ENCODE measurements at regions not wholly inside any gene's neighbourhood (a gene's known extent, or its start where the extent isn't known, plus 50 kb on each side); places are given as distances from the start of the nearest gene placed in this dataset.

DNA sequence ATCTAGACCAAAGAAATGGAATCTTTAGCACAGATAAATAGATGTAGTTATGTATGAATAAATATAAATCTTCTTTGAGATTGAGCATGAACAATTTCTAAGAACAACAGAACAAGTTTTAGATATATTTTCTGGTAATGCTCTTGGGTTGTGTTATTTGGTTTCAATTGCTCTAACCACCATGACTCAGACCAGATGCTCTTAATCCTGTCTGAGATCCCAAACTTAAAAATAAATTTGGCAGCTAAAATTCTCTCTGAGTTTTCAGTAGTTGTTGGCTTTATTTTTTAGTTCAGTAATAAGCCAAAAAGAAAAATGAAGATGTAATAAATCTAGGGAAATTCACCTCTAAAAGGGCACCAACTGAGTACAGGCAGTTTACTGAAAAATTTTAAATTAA lies 1693.4 kb downstream of the NCAM2 start:
- no peak overlapping the region for H3K27ac ChIP-seq (ENCODE audit: low read length)
- intact Hi-C loops (cut with micrococcal nuclease; ENCODE audit: unreplicated experiment): no loop called here
- DNase-seq (ENCODE audit: low read depth, low spot score) (no peak), ATAC-seq (no peak)
- no peaks in the 10 kb centered on the region for H3K4me1 ChIP-seq (ENCODE audit: control insufficient read depth, insufficient read depth, low read length)
- ChIA-PET POLR2A (no interaction called here), CTCF (no interaction called here)
- no peaks in the 10 kb centered on the region for H3K27me3 ChIP-seq (ENCODE audit: control insufficient read depth, insufficient read depth, low read length)
- H3K36me3 ChIP-seq (ENCODE audit: control insufficient read depth, insufficient read depth, low read length): no peaks in the 10 kb centered on the region
- TF ChIP-seq, protein P1, sequence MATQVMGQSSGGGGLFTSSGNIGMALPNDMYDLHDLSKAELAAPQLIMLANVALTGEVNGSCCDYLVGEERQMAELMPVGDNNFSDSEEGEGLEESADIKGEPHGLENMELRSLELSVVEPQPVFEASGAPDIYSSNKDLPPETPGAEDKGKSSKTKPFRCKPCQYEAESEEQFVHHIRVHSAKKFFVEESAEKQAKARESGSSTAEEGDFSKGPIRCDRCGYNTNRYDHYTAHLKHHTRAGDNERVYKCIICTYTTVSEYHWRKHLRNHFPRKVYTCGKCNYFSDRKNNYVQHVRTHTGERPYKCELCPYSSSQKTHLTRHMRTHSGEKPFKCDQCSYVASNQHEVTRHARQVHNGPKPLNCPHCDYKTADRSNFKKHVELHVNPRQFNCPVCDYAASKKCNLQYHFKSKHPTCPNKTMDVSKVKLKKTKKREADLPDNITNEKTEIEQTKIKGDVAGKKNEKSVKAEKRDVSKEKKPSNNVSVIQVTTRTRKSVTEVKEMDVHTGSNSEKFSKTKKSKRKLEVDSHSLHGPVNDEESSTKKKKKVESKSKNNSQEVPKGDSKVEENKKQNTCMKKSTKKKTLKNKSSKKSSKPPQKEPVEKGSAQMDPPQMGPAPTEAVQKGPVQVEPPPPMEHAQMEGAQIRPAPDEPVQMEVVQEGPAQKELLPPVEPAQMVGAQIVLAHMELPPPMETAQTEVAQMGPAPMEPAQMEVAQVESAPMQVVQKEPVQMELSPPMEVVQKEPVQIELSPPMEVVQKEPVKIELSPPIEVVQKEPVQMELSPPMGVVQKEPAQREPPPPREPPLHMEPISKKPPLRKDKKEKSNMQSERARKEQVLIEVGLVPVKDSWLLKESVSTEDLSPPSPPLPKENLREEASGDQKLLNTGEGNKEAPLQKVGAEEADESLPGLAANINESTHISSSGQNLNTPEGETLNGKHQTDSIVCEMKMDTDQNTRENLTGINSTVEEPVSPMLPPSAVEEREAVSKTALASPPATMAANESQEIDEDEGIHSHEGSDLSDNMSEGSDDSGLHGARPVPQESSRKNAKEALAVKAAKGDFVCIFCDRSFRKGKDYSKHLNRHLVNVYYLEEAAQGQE (IDR thresholded peaks at IDR 0.05; ENCODE audit: insufficient read depth in 1 of 2, low read depth in 2 of 2, low read length in 1 of 2): no peak
- TF ChIP-seq, protein P2, sequence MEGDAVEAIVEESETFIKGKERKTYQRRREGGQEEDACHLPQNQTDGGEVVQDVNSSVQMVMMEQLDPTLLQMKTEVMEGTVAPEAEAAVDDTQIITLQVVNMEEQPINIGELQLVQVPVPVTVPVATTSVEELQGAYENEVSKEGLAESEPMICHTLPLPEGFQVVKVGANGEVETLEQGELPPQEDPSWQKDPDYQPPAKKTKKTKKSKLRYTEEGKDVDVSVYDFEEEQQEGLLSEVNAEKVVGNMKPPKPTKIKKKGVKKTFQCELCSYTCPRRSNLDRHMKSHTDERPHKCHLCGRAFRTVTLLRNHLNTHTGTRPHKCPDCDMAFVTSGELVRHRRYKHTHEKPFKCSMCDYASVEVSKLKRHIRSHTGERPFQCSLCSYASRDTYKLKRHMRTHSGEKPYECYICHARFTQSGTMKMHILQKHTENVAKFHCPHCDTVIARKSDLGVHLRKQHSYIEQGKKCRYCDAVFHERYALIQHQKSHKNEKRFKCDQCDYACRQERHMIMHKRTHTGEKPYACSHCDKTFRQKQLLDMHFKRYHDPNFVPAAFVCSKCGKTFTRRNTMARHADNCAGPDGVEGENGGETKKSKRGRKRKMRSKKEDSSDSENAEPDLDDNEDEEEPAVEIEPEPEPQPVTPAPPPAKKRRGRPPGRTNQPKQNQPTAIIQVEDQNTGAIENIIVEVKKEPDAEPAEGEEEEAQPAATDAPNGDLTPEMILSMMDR (IDR thresholded peaks at IDR 0.05): no peak
- TF ChIP-seq POLR2AphosphoS5 (IDR thresholded peaks at IDR 0.05; ENCODE audit: low read depth, low read length): no peak
- no peak for TF ChIP-seq TCF7L2 (IDR thresholded peaks at IDR 0.05; ENCODE audit: low read depth, low read length)
- TF ChIP-seq SIN3A (IDR thresholded peaks at IDR 0.05; ENCODE audit: borderline replicate concordance, insufficient read depth, low read depth, low read length): no peak
- no peaks in the 10 kb centered on the region for H3K9me3 ChIP-seq (ENCODE audit: control insufficient read depth, insufficient read depth, low read depth, low read length)
- in situ Hi-C loops (cut with HindIII; ENCODE audit: low pct_unique_long_range_greater_than_20kb, low sequenced_read_pairs): no loop called here
- no peak overlapping the region for H3K4me3 ChIP-seq (ENCODE audit: low read depth in 2 of 2, low read length in 2 of 2)
- no TSS peak for BruUV-seq (replicated peaks)

DNA sequence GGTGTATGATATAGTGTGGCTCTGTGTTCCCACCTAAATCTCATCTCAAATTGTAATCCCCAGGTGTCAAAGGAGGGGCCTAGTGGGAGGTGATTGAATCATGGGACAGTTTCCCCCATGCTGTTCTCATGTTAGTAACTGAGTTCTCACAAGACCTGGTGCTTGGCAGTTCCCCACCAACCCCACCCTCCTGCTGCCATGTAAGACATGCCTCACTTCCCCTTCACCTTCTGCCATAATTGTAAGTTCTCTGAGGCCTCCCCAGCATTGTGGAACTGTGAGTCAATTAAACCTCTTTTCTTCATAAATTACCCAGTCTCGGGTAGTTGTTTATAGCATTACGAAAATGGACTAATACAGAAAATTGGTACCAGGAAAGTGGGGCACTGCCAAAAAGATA lies 1705.3 kb downstream of the NCAM2 start:
- no TSS peak for BruUV-seq (replicated peaks)
- in situ Hi-C loops (cut with HindIII; ENCODE audit: low pct_unique_long_range_greater_than_20kb, low sequenced_read_pairs): no loop called here
- TF ChIP-seq POLR2AphosphoS5 (IDR thresholded peaks at IDR 0.05; ENCODE audit: low read depth, low read length) (no peak), SIN3A (IDR thresholded peaks at IDR 0.05; ENCODE audit: borderline replicate concordance, insufficient read depth, low read depth, low read length) (no peak), TCF7L2 (IDR thresholded peaks at IDR 0.05; ENCODE audit: low read depth, low read length) (no peak)
- TF ChIP-seq, protein P1 (IDR thresholded peaks at IDR 0.05; ENCODE audit: insufficient read depth in 1 of 2, low read depth in 2 of 2, low read length in 1 of 2): no peak
- TF ChIP-seq, protein P2 (IDR thresholded peaks at IDR 0.05): no peak

More for the DNA sequence above, 1705.3 kb downstream of the NCAM2 start:
- H3K9me3 ChIP-seq (ENCODE audit: control insufficient read depth, insufficient read depth, low read depth, low read length): no peaks in the 10 kb centered on the region
- H3K27ac ChIP-seq (ENCODE audit: low read length): no peak overlapping the region
- intact Hi-C loops (cut with micrococcal nuclease; ENCODE audit: unreplicated experiment): no loop called here
- H3K4me1 ChIP-seq (ENCODE audit: control insufficient read depth, insufficient read depth, low read length): no peaks in the 10 kb centered on the region
- H3K27me3 ChIP-seq (ENCODE audit: control insufficient read depth, insufficient read depth, low read length): no peaks in the 10 kb centered on the region
- no peaks in the 10 kb centered on the region for H3K36me3 ChIP-seq (ENCODE audit: control insufficient read depth, insufficient read depth, low read length)
- ChIA-PET CTCF (no interaction called here), POLR2A (no interaction called here)
- no peak overlapping the region for H3K4me3 ChIP-seq (ENCODE audit: low read depth in 2 of 2, low read length in 2 of 2)
- DNase-seq (ENCODE audit: low read depth, low spot score) (no peak), ATAC-seq (no peak)

Measured in Panc1 (cell line).